Osteoblast (primary cell): ENCODE measurements at regions not wholly inside any gene's neighbourhood (a gene's known extent, or its start where the extent isn't known, plus 50 kb on each side); places are given as distances from the start of the nearest gene placed in this dataset.

Experiments
- DNase-seq: peaks from one replicate; pipeline ENCODE4 v3.0.0; 2011; ENCODE audit warnings: low spot score, mixed read lengths; ENCODE audit not compliant: insufficient read length; ENCODE audit errors: missing footprints
- H2AFZ ChIP-seq: 2 replicates; pipeline ENCODE4 v1.6.0; 2011; ENCODE audit warnings: mild to moderate bottlenecking, low read length
- H3K27ac ChIP-seq: 2 replicates; pipeline ENCODE4 v1.5.1; 2011; ENCODE audit warnings: mild to moderate bottlenecking, low read depth, low read length, moderate library complexity
- H3K27me3 ChIP-seq: 2 replicates; pipeline ENCODE4 v1.6.0; 2012; ENCODE audit warnings: mild to moderate bottlenecking, control low read depth, inconsistent platforms, low read length, moderate library complexity; ENCODE audit not compliant: insufficient read depth
- H3K36me3 ChIP-seq: 2 replicates; pipeline ENCODE4 v1.5.1; 2011; ENCODE audit warnings: mild to moderate bottlenecking, low read length, control low read depth, moderate library complexity; ENCODE audit not compliant: insufficient read depth
- H3K4me1 ChIP-seq: 2 replicates; pipeline ENCODE4 v1.5.1; 2011; ENCODE audit warnings: mild to moderate bottlenecking, low read length, control low read depth, moderate library complexity; ENCODE audit not compliant: insufficient read depth
- H3K4me2 ChIP-seq: 2 replicates; pipeline ENCODE4 v1.6.0; 2011; ENCODE audit warnings: mild to moderate bottlenecking, low read length; ENCODE audit not compliant: insufficient read depth
- H3K4me3 ChIP-seq: fragments of 200-600 bp; sonication (generic); 3 replicates; pipeline ENCODE4 v1.5.1; 2012; ENCODE audit warnings: mild to moderate bottlenecking, low read length, inconsistent platforms; ENCODE audit not compliant: insufficient read depth
- H3K79me2 ChIP-seq: 2 replicates; pipeline ENCODE4 v1.6.0; 2012; ENCODE audit warnings: mild to moderate bottlenecking, low read length, control low read depth, inconsistent platforms; ENCODE audit not compliant: insufficient read depth
- H3K9me3 ChIP-seq: 2 replicates; pipeline ENCODE4 v1.5.1; 2011; ENCODE audit warnings: low read depth, low read length, control low read depth
- H4K20me1 ChIP-seq: 2 replicates; pipeline ENCODE4 v1.6.0; 2012; ENCODE audit warnings: mild to moderate bottlenecking, low read length, control low read depth; ENCODE audit not compliant: insufficient read depth
- TF ChIP-seq, protein P1 (sequence below): IDR thresholded peaks from 2 replicates; pipeline ENCODE4 v1.5.1; 2011; ENCODE audit warnings: mild to moderate bottlenecking, low read depth, low read length, moderate library complexity; ENCODE audit errors: extremely low read depth

- no peak for DNase-seq
- Histone ChIP-seq H3K27ac (no peak overlapping the region), H3K4me1 (no peaks in the 10 kb centered on the region), H4K20me1 (no peaks in the 10 kb centered on the region), H3K36me3 (no peaks in the 10 kb centered on the region), H3K9me3 (no peaks in the 10 kb centered on the region), H3K27me3 (no peaks in the 10 kb centered on the region), H3K4me3 (no peak overlapping the region), H3K4me2 (no peak overlapping the region), H2AFZ (no peak overlapping the region), H3K79me2 (no peaks in the 10 kb centered on the region)
- TF ChIP-seq, protein P1, sequence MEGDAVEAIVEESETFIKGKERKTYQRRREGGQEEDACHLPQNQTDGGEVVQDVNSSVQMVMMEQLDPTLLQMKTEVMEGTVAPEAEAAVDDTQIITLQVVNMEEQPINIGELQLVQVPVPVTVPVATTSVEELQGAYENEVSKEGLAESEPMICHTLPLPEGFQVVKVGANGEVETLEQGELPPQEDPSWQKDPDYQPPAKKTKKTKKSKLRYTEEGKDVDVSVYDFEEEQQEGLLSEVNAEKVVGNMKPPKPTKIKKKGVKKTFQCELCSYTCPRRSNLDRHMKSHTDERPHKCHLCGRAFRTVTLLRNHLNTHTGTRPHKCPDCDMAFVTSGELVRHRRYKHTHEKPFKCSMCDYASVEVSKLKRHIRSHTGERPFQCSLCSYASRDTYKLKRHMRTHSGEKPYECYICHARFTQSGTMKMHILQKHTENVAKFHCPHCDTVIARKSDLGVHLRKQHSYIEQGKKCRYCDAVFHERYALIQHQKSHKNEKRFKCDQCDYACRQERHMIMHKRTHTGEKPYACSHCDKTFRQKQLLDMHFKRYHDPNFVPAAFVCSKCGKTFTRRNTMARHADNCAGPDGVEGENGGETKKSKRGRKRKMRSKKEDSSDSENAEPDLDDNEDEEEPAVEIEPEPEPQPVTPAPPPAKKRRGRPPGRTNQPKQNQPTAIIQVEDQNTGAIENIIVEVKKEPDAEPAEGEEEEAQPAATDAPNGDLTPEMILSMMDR, result no peak
These were observed 765.4 kb downstream of the BRD1 start for GRCh38 chr22:49062155-49062801.

GRCh38 chr22:49057910-49058309, 769.8 kb downstream of the BRD1 start:
- H2AFZ ChIP-seq, result no peak overlapping the region
- no peak overlapping the region for H3K4me2 ChIP-seq
- no peaks in the 10 kb centered on the region for H3K9me3 ChIP-seq

DNA sequence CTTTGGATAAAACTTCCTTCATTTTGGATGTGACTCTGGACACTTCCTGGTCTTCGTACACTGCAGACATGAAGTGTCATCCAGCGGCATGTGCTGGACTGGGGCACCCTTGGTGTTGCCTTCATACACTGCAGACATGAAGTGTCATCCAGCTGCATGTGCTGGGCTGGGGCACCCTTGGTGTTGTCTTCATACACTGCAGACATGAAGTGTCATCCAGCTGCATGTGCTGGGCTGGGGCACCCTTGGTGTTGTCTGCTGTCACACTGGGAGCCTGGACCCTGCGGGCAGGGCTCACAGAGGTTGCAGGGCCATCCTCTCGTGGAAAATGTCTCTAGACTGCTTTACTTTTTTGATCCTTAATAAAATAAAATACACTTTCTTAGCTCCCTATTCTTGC, 771.4 kb downstream of the BRD1 start:
- Histone ChIP-seq H3K79me2 (no peaks in the 10 kb centered on the region), H3K27ac (no peak overlapping the region), H3K27me3 (no peaks in the 10 kb centered on the region), H3K4me3 (no peak overlapping the region), H3K4me1 (no peaks in the 10 kb centered on the region), H3K9me3 (no peaks in the 10 kb centered on the region), H3K4me2 (no peak overlapping the region), H3K36me3 (no peaks in the 10 kb centered on the region), H4K20me1 (no peaks in the 10 kb centered on the region), H2AFZ (no peak overlapping the region)
- DNase-seq, result no peak
- TF ChIP-seq, protein P1, result no peak

More at GRCh38 chr22:49057910-49058309, 769.8 kb downstream of the BRD1 start:
- H3K27me3 ChIP-seq, result no peaks in the 10 kb centered on the region
- TF ChIP-seq, protein P1, result no peak
- no peaks in the 10 kb centered on the region for H4K20me1 ChIP-seq
- H3K79me2 ChIP-seq, result no peaks in the 10 kb centered on the region
- no peak overlapping the region for H3K4me3 ChIP-seq
- no peak for DNase-seq
- H3K4me1 ChIP-seq, result no peaks in the 10 kb centered on the region
- no peak overlapping the region for H3K27ac ChIP-seq
- no peaks in the 10 kb centered on the region for H3K36me3 ChIP-seq

GRCh38 chr22:49055406-49055805, 772.3 kb downstream of the BRD1 start:
- Histone ChIP-seq H3K4me2 (no peak overlapping the region), H3K4me3 (no peak overlapping the region), H3K79me2 (no peaks in the 10 kb centered on the region), H2AFZ (no peak overlapping the region), H3K27ac (no peak overlapping the region), H3K4me1 (no peaks in the 10 kb centered on the region), H3K27me3 (no peaks in the 10 kb centered on the region), H4K20me1 (no peaks in the 10 kb centered on the region), H3K36me3 (no peaks in the 10 kb centered on the region), H3K9me3 (no peaks in the 10 kb centered on the region)
- DNase-seq, result no peak
- TF ChIP-seq, protein P1, result no peak
